Stimulated activated CD4-positive, alpha-beta T cell treated with anti-CD3 and anti-CD28 coated beads, TNF-alpha, amount 100 ng/mL, for 48 hours (primary cell): ENCODE measurements at regions not wholly inside any gene's neighbourhood (a gene's known extent, or its start where the extent isn't known, plus 50 kb on each side); places are given as distances from the start of the nearest gene placed in this dataset.
"Not testable (repeated sequence)": the region's sequence is repeated elsewhere in the genome, so short reads cannot be mapped to it uniquely, and the experiment has no call there.

Experiments used
- DNase-seq, 3 donors: peaks; one replicate each; pipeline ENCODE4 v3.0.0-alpha.2; 2020; ENCODE audit warnings: low read depth in 3 of 3

- no peak for DNase-seq
These were observed 186.3 kb upstream of the ZKSCAN2 start for GRCh38 chr16:25443994-25444393.

DNA sequence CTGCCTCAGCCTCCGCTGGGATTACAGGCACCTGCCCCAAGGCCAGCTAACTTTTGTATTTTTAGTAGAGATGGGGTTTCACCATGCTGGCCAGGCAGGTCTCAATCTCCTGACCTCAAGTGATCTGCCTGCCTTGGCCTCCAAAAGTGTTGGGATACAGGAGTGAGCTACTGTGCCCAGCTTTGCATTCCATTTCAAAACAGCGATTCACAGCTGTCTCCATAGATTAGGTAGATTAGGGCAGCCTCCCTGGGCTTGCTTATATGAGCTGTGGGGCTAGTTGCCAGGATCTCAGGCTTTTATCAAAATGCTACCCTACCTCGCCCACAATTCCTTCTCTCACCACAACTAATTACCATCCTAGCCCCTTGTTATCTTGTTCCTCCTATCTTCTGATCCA lies 176.4 kb upstream of the ZKSCAN2 start:
- no peak for DNase-seq

- DNase-seq: no peak
These were observed 175.7 kb upstream of the ZKSCAN2 start for GRCh38 chr16:25433388-25433787.

DNA sequence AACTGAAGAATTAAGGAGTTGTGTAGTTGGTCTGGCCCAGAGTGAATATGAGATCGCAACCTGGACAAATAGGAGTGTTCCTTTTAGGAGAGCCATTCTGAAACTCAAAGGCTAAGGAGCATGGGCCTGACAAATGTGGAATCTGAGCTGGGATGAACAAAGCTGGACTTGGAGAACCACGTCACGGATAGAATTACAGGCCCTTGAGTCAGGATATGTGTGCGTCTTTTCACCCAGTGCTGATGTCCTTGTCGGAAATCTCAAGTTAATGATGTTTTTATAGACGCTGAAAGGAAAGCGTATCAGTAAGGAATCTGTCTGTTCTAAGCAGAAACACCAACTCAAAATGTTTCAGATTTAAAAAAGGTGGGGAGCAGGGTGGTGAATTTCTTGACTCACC lies 173.8 kb upstream of the ZKSCAN2 start:
- DNase-seq: no peak

DNA sequence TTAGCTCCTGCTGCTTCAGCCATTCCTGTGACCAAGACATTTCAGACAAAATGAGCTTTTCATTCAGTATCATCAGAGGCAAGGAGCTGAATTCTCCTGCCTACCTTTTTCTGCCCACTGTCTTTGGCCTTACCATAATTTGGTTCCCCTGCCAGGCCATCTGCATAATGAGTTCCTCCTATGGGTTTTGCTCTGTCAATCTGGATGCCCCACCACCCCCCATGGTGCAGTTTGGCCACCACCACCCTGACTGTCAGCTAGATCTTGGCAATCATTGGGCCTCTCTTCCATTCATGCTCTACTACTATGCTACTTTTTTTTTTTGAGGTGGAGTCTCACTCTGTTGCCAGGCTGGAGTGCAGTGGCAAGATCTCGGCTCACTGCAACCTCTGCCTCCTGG lies 169.2 kb upstream of the ZKSCAN2 start:
- no peak for DNase-seq

DNA sequence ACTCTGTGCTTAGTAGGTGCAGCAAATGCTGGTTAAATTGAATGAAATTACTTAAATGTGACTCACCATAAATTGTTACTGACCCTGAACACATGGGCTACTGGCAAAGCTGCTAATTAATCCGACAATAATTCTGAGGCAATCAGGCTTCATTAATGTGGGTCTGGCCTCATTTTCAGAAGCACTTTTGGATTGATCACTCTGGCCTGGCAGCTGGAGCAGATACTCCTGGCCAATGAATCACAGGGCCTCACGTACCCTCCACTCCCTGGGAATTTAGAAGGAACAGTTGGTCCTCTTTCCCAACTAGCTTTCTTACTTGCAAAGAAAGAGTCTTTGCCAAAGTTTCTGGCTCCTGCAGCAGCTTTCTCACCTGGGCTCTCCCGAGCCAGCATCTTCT lies 162.0 kb upstream of the ZKSCAN2 start:
- DNase-seq: no peak

GRCh38 chr16:25419153-25419552 lies 161.5 kb upstream of the ZKSCAN2 start:
- no peak for DNase-seq

DNA sequence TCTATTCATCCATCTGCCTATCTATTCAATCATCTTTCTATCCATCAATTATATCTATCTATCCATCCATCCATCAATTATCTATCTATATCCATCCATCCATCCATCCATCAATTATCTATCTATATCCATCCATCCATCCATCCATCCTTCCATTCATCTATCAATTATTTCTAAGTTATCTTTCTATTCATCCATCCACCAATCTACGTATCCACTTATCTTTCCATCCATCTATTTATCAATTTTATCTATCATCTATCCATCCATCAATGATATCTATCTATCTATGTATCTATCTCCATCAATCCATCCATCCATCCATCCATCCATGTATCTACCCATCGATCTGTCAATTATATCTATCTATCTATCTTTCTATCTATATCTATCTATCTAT lies 158.4 kb upstream of the ZKSCAN2 start:
- DNase-seq: no peak

DNA sequence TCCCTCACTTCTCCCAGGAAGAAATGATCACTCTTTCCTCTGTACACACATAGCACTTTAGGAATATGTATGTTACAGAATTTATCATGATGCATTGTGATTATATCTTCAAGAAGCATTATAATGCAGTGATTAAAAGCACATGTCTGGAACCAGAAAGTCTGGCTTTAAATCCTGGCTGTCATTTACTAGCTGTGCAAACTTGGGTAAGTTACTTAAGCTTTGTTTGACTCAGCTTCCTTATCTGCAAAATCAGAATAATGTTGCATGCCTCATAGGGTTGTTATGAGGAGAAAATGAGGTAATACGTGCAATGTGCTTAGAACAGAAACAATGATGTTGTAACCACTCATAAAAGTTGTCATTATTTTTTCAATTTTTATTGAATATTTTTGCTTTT lies 156.3 kb upstream of the ZKSCAN2 start:
- no peak for DNase-seq

DNA sequence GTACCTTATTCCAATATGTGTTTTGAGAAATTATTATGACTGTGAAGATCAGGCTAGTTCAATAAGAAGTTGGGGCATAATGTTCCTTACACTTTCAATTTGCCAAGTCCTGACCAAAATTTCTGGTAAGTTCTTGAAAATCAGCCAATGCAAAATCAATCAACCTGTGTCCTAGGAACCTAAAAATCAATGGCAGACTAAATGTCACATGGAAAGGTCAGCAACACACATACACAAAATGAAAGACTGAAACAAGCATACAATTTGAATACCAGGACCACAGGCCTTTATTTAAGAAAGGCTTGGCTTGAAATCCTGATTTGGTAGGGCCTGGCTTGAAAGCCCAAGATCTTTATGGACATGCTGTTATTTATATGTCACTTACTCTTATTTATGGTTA lies 155.5 kb upstream of the ZKSCAN2 start:
- DNase-seq: no peak

DNA sequence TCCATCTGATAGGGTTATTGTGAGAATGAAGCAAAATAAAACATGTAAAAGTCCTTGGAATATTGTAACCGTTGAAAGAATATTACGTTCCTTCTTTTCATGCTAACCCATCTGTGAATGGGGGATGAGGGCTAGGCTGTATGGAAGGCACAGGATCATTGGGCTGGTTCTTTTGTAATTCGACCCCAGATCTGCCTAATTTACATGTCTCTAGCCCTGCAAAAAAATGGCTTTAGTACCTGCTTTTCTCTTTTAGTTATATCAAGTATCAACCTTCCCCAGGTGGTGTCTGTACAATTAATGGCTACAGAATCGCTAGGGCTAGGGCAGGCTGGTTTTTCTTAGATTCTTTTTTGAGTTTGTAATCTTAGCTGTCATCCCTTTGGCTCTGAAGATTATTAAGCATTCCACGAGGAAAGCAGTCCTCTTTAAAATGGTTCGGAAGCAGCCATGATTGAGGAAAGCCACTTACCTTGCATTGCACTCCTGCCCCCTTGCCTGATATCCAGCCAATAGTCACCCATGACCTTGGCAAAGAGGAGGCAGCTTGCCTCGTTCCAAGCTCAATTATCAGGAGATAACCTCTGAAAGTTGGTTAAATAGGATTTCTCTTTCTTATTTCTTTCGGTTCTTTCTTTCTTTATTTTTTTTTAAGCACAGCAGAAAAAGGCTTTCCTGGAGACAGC lies 153.9 kb upstream of the ZKSCAN2 start:
- no peak for DNase-seq

GRCh38 chr16:25403852-25404251 lies 146.2 kb upstream of the ZKSCAN2 start:
- DNase-seq: no peak

GRCh38 chr16:25395528-25395927 lies 137.9 kb upstream of the ZKSCAN2 start:
- DNase-seq: no peak

DNA sequence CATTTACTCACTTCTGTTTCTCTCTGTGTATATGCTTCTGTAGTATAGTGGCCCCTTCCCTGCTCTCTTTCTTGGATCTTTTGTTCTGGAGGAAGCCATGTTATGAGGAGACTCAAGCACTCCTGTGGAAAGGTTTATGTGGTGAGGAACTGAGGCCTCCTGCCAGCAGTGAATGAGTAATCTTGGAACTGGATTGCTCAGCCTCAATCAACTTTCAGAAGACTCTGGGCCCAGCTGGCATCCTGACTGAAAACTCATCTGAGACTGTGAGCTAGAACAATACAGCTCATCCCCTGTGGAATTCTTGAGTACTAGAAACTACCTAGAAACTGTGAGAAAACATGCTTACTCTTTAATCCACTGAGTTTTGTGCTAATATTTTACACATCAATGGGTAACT lies 133.1 kb upstream of the ZKSCAN2 start:
- DNase-seq: peak in 1 of 3 donors; percentile 0

DNA sequence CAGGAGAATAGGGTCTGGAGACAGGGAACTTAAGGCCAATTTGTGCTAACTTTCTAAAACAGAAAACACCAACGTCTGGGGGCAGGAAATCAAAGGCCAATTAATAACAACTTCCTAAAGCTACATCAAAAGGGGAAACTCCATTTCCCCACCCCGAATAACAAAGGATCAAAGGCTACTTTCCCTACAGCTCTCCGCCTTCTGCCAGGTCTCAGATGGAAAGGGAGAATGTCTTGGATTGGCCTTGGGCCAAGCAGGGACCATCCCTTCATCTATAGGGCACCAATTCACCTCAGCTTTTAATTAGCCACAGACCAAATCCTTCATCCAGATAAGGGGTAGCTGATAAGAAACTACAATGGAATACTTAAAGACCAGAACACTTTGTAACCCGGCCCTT lies 116.9 kb upstream of the ZKSCAN2 start:
- DNase-seq: no peak

GRCh38 chr16:25372716-25373115 lies 115.1 kb upstream of the ZKSCAN2 start:
- DNase-seq: no peak

GRCh38 chr16:25371342-25371741 lies 113.7 kb upstream of the ZKSCAN2 start:
- no peak for DNase-seq

- no peak for DNase-seq
These were observed 112.9 kb upstream of the ZKSCAN2 start for GRCh38 chr16:25370541-25370940.

- no peak for DNase-seq
These were observed 110.3 kb upstream of the ZKSCAN2 start for GRCh38 chr16:25367773-25368524.

- no peak for DNase-seq
These were observed 108.4 kb upstream of the ZKSCAN2 start for GRCh38 chr16:25366078-25366477.

GRCh38 chr16:25359516-25359915 lies 101.9 kb upstream of the ZKSCAN2 start:
- not testable (repeated sequence) for DNase-seq

DNA sequence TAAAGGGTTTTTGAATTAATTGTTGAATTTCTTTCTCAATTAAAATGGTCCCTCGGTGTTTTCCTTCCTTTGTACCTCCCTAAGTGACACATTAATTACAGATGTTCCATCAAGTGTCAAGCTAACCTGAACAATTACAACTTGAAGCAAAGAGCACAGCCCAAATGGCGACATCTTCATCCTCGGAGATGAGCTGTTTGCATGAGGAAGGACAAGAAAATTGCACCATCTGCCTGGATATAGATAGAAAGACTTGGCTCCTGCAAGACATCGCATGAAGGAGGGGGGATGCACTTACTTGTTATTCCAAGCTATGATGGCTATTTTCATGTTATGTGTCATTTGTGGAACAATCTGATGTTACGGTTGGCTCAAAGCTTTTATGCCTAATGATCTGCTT lies 86.4 kb upstream of the ZKSCAN2 start:
- DNase-seq: no peak

- DNase-seq: no peak
These were observed 83.3 kb upstream of the ZKSCAN2 start for GRCh38 chr16:25340973-25341372.
